NCI-H446 (cell line): ENCODE measurements at regions not wholly inside any gene's neighbourhood (a gene's known extent, or its start where the extent isn't known, plus 50 kb on each side); places are given as distances from the start of the nearest gene placed in this dataset.

Source experiments
- DNase-seq, 2 experiments: peaks; one replicate each; lab custom pipeline; 2025; lab: John Stamatoyannopoulos, UW

DNA sequence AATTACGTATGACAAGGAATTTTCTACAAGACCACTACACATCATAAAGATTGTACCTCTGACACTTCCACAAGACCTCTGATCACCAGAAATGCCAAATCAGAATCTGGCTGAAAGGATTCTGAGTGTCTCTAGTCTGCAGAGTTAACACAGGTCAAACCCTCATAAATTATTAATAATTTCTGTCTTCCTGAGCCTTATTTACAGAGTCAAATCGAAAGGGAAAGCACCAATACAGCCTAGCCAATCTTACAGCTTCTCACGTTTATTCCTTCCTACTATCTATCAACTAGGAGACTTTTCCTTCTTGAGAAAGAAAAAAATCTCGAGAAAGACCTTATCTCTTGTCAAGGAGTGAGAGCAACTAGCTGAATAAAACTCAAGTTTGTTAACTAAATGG lies 2151.6 kb downstream of the MRPL39 start:
- DNase-seq: no peak

DNA sequence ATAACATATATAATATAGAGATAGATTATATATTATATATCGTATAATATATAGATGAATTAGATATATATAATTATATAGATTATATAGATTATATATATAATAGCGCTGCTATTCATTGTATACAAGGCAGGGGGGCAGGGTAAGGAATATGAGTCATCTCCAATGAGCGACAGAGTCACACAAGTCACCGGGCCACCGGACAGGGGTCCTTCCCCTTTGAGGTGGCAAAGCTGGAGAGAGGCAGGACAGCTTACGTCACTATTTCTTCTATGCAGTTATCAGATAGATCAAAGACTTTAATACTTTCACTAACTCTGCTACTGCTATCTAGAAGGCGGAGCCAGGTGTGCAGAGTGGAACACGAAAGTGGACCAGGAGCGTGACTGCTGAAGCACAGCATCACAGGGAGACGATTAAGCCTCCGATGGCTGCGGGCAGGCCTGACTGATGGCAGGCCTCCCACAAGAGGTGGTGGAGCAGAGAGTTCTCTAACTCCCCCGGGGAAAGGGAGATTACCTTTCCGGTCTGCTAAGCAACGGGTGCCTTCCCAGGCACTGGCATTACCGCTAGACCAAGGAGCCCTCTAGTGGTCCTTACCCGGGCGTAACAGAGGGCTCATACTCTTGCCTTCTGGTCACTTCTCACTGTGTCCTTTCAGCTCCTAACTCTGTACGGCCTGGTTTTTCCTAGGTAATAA lies 2154.7 kb downstream of the MRPL39 start:
- no peak for DNase-seq

DNA sequence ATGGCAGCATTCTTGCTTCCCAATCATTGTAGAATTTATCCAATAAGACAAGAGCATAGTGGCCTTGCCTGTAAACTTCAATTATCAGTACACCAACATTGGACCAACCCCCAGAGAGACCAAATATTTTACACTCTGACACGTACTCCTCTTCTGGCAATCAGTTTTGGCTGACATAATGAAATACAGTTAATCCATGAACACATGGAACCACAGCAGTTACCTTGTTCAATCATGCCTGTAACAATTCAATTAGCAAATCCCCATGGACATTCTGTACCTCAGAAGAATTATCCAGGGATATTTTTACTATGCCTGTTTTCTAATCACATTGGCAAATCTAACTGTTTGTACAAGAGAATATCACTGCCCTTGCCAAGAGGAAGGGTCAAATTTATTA lies 2162.0 kb downstream of the MRPL39 start:
- DNase-seq: peak; percentile 79 to 86

DNA sequence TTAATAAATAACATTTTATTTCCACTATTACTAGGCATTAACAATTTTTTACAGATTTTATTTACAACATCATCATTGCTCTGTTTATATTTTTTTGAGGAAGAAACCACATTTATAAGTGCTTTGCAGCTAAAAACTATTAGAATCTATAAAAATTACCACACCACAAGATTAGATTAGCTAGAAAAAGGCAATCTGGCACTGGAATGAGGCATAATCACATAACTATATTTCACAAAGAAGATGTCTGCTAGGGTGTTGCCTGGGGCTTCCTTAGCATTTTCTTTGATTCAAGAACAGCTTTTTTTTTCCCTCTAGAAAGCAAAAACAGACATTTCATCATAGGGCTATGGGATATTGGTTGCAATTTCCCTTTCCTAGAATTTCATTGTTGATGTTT lies 2169.2 kb downstream of the MRPL39 start:
- DNase-seq: no peak

GRCh38 chr21:23402929-23403520 lies 2204.3 kb downstream of the MRPL39 start:
- peak; percentile 55 to 73 for DNase-seq

- peak in 1 of 2 experiments; percentile 64 for DNase-seq
Measured at GRCh38 chr21:23401278-23401677, 2206.0 kb downstream of the MRPL39 start.

DNA sequence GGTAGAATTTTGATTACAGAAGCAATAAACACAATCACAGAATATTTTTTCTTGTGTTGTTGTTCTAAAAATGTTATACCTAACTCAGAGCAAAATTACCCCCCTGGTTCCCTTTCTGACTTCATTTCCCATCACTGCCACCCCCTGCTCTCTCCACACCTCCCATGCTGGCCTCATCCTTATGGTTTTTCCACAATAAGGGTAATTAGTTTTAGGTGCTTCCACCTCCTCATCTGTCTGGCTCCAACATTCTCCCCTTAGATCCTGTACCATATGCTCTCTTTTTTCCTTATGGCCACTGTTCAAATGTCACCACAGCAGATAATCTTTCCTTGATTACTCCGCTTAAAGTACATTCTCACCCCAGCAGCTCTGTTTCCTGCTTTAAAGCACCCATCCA lies 2208.6 kb downstream of the MRPL39 start:
- peak in 1 of 2 experiments; percentile 48 for DNase-seq

GRCh38 chr21:23394458-23394857 lies 2212.8 kb downstream of the MRPL39 start:
- DNase-seq: no peak

- no peak for DNase-seq
Measured at GRCh38 chr21:23384679-23385078, 2222.6 kb downstream of the MRPL39 start.

DNA sequence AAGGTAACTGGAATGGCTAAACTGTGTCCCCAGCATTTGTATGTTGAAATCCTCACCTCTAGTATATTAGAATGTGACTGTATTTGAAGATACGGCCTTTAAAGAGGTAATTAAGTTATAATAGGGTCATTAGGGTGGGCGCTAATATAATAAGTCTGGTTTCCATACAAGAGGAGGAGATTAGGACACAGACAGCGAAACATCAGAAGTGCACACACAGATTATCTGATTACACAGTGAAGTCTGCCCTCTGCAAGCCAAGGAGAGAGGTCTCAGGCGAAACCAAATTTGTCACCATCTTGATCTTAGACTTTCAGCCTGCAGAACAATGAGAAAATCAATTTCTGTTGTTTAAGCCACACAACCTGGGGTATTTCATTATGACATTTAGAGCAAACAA lies 2233.1 kb downstream of the MRPL39 start:
- DNase-seq: no peak

- DNase-seq: no peak
Measured at GRCh38 chr21:23356905-23357304, 2250.4 kb downstream of the MRPL39 start.

GRCh38 chr21:23316190-23316589 lies 2291.1 kb downstream of the MRPL39 start:
- no peak for DNase-seq

- no peak for DNase-seq
Measured at GRCh38 chr21:23308741-23309140, 2298.5 kb downstream of the MRPL39 start.

- DNase-seq: no peak
Measured at GRCh38 chr21:23307065-23307464, 2300.2 kb downstream of the MRPL39 start.

DNA sequence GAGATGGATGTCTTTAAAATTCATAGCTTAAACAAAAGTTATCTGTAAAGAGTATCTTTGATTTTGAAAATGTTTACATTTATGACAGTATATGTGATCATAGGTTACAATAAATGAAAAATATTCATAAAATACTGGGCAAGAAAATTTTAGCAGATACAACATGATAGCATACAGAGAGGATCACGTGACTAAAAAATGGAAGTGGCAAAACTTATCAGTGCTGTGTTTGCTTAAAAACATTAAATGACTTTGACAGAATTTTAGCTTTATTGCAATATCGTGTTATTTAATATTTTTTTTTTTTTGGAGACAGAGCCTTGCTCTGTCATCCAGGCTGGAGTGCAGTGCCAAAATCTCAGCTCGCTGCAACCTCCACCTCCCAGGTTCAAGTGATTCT lies 2294.1 kb downstream of the NCAM2 start:
- DNase-seq: no peak

DNA sequence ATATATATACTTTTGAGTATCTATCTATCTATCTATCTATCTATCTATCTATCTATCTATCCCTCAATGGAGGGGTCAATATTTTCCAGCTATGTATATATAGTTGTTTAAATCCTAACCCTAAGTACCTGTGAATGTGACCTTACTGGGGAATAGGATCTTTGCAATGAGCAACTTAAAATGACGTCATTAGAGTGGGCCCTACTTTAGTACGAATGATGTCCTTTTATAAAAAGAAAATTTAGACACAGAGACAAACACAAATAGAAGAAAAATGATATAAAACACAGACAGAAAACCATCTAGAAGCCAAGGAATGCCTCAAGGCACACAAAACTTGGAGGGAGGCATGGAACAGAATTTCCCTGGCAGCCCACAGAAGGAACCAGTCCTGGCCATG lies 2283.7 kb downstream of the NCAM2 start:
- no peak for DNase-seq

DNA sequence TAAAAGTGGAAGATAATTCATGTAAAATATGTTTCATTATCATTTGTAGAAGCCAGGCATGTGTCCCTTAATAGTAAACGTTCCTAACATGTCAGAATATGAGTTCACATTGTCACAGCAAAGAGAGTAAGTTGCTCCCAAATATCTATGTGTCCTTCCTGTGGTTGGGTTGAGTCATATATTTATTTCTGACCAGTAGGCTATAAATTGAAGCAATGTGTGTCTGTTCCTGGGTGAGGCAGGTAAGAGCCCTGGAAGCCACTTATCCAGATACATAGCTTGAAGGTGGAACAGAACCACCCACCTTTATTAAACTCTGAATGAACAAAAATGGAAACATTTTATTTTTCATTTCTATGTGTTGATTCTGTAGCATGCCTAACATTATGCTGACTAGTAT lies 2251.6 kb downstream of the NCAM2 start:
- no peak for DNase-seq

GRCh38 chr21:23247334-23247733 lies 2249.1 kb downstream of the NCAM2 start:
- DNase-seq: no peak

- no peak for DNase-seq
Measured at GRCh38 chr21:23245255-23245654, 2247.0 kb downstream of the NCAM2 start.

- no peak for DNase-seq
Measured at GRCh38 chr21:23223882-23224281, 2225.7 kb downstream of the NCAM2 start.

DNA sequence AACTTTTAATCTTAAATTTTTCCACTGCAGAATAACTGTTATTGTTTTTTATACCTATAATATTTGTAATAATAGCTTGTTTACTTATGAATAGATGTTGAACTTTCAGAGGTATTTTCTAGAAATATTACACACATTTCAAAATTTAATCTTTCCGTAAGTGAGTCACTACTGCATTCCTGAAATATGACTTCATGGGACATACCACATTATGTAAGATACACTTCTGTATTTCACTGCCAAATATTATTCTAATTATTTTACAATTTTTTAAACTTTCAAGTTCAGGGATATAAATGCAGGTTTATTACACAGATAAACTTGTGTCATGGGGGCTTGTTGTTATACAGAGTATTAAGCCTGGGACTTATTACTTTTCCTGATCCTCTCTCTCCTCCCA lies 2220.5 kb downstream of the NCAM2 start:
- no peak for DNase-seq

DNA sequence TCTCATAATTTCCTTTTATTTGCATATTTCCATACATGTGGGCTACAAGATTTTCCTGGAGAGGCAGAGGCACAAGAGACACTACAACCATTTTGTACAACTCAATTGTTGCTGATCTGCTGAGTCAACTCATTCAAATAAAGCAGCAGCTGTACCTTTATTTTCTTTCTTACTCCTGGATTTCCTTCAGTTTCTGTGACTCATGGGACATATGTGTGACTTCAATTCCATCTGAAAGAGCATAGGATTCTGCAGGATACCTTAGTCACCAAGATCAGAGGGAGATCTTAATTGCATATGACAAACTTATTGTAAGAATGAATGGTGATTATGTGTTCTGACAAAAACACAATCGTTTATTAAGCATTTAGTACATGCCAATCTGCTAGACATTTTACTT lies 2219.4 kb downstream of the NCAM2 start:
- DNase-seq: no peak

GRCh38 chr21:23215261-23215660 lies 2217.1 kb downstream of the NCAM2 start:
- DNase-seq: no peak
